Esophagus muscularis mucosa (tissue), 3 donors: ENCODE measurements at regions not wholly inside any gene's neighbourhood (a gene's known extent, or its start where the extent isn't known, plus 50 kb on each side); places are given as distances from the start of the nearest gene placed in this dataset.

ENCODE experiments used
- EP300 ChIP-seq: sonication (generic); formaldehyde crosslinking; IDR thresholded peaks from one replicate; pipeline ENCODE4 v1.6.1; 2017; ENCODE audit warnings: antibody characterized with exemption
- TF ChIP-seq, protein P1 (sequence below), 3 experiments: fragments of 200-600 bp in 2 of 3; fragments of 450-650 bp in 1 of 3; sonication (generic) in 2 of 3; IDR thresholded peaks; one replicate each; pipeline ENCODE4 v1.5.1; 2017 to 2019; ENCODE audit warnings: antibody characterized with exemption in 3 of 3, mild to moderate bottlenecking in 2 of 3, moderate library complexity in 1 of 3

GRCh38 chr3:161558236-161558635 is 61.6 kb downstream of the OTOL1 start:
- TF ChIP-seq EP300: no peak
- TF ChIP-seq, protein P1, sequence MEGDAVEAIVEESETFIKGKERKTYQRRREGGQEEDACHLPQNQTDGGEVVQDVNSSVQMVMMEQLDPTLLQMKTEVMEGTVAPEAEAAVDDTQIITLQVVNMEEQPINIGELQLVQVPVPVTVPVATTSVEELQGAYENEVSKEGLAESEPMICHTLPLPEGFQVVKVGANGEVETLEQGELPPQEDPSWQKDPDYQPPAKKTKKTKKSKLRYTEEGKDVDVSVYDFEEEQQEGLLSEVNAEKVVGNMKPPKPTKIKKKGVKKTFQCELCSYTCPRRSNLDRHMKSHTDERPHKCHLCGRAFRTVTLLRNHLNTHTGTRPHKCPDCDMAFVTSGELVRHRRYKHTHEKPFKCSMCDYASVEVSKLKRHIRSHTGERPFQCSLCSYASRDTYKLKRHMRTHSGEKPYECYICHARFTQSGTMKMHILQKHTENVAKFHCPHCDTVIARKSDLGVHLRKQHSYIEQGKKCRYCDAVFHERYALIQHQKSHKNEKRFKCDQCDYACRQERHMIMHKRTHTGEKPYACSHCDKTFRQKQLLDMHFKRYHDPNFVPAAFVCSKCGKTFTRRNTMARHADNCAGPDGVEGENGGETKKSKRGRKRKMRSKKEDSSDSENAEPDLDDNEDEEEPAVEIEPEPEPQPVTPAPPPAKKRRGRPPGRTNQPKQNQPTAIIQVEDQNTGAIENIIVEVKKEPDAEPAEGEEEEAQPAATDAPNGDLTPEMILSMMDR (IDR thresholded peaks at IDR 0.05): no peak
